Effector memory CD4-positive, alpha-beta T cell (primary cell): ENCODE measurements at regions not wholly inside any gene's neighbourhood (a gene's known extent, or its start where the extent isn't known, plus 50 kb on each side); places are given as distances from the start of the nearest gene placed in this dataset.

Experiments
- DNase-seq, 3 donors: peaks; one replicate each; pipeline ENCODE4 v3.0.0-alpha.2; 2020
- H3K27ac ChIP-seq: 2 replicates; pipeline ENCODE4 v1.7.0; 2013; ENCODE audit warnings: mild to moderate bottlenecking, low read length, moderate library complexity; ENCODE audit not compliant: insufficient read depth, poor library complexity, severe bottlenecking
- H3K27me3 ChIP-seq: replicated peaks from 2 replicates; pipeline ENCODE4 v1.7.0; 2013; ENCODE audit warnings: mild to moderate bottlenecking, low read length; ENCODE audit not compliant: insufficient read depth, control insufficient read depth, poor library complexity, severe bottlenecking
- H3K36me3 ChIP-seq: 2 replicates; pipeline ENCODE4 v1.7.0; 2013; ENCODE audit warnings: mild to moderate bottlenecking, low read length, moderate library complexity; ENCODE audit not compliant: control insufficient read depth, insufficient read depth
- H3K4me1 ChIP-seq: 2 replicates; pipeline ENCODE4 v1.7.0; 2013; ENCODE audit warnings: low read length, mild to moderate bottlenecking; ENCODE audit not compliant: control insufficient read depth, insufficient read depth, poor library complexity, severe bottlenecking
- H3K4me3 ChIP-seq: 2 replicates; pipeline ENCODE4 v1.7.0; 2013; ENCODE audit warnings: low read length, low read depth, mild to moderate bottlenecking; ENCODE audit not compliant: insufficient read depth, poor library complexity, severe bottlenecking
- H3K9me3 ChIP-seq: 2 replicates; pipeline ENCODE4 v1.7.0; 2013; ENCODE audit warnings: mild to moderate bottlenecking, low read length, moderate library complexity; ENCODE audit not compliant: control insufficient read depth

GRCh38 chr6:23435798-23436197 is 690.2 kb upstream of the NRSN1 start:
- no peaks in the 10 kb centered on the region for H3K9me3 ChIP-seq
- no peaks in the 10 kb centered on the region for H3K4me1 ChIP-seq
- H3K27me3 ChIP-seq: no peaks in the 10 kb centered on the region
- no peak overlapping the region for H3K27ac ChIP-seq
- DNase-seq: no peak
- no peak overlapping the region for H3K4me3 ChIP-seq
- H3K36me3 ChIP-seq: no peaks in the 10 kb centered on the region

GRCh38 chr6:23441808-23442461 is 684.1 kb upstream of the NRSN1 start:
- no peaks in the 10 kb centered on the region for H3K36me3 ChIP-seq
- DNase-seq: no peak
- H3K9me3 ChIP-seq: no peaks in the 10 kb centered on the region
- H3K27ac ChIP-seq: no peak overlapping the region
- no peaks in the 10 kb centered on the region for H3K4me1 ChIP-seq
- no peak overlapping the region for H3K4me3 ChIP-seq
- H3K27me3 ChIP-seq: no peaks in the 10 kb centered on the region

- no peaks in the 10 kb centered on the region for H3K27me3 ChIP-seq
- no peaks in the 10 kb centered on the region for H3K36me3 ChIP-seq
- no peak for DNase-seq
- no peak overlapping the region for H3K27ac ChIP-seq
- H3K4me3 ChIP-seq: no peak overlapping the region
- H3K4me1 ChIP-seq: no peaks in the 10 kb centered on the region
- H3K9me3 ChIP-seq: no peaks in the 10 kb centered on the region
Measured at GRCh38 chr6:23445157-23445710, 680.8 kb upstream of the NRSN1 start.

GRCh38 chr6:23446469-23446967 is 679.5 kb upstream of the NRSN1 start:
- Histone ChIP-seq H3K9me3 (no peaks in the 10 kb centered on the region), H3K27me3 (no peaks in the 10 kb centered on the region), H3K4me3 (no peak overlapping the region), H3K27ac (no peak overlapping the region), H3K4me1 (no peaks in the 10 kb centered on the region), H3K36me3 (no peaks in the 10 kb centered on the region)
- DNase-seq: no peak

- H3K4me3 ChIP-seq: no peak overlapping the region
- H3K27me3 ChIP-seq: no peaks in the 10 kb centered on the region
- no peak for DNase-seq
- H3K9me3 ChIP-seq: no peaks in the 10 kb centered on the region
- no peaks in the 10 kb centered on the region for H3K36me3 ChIP-seq
- no peak overlapping the region for H3K27ac ChIP-seq
- no peaks in the 10 kb centered on the region for H3K4me1 ChIP-seq
Measured at GRCh38 chr6:23447731-23448130, 678.3 kb upstream of the NRSN1 start.

- no peaks in the 10 kb centered on the region for H3K36me3 ChIP-seq
- no peaks in the 10 kb centered on the region for H3K27me3 ChIP-seq
- H3K27ac ChIP-seq: no peak overlapping the region
- no peaks in the 10 kb centered on the region for H3K9me3 ChIP-seq
- no peaks in the 10 kb centered on the region for H3K4me1 ChIP-seq
- no peak for DNase-seq
- H3K4me3 ChIP-seq: no peak overlapping the region
Measured at GRCh38 chr6:23448281-23448680, 677.7 kb upstream of the NRSN1 start.

GRCh38 chr6:23454080-23454976 is 671.7 kb upstream of the NRSN1 start:
- Histone ChIP-seq H3K27ac (no peak overlapping the region), H3K4me3 (no peak overlapping the region), H3K4me1 (no peaks in the 10 kb centered on the region), H3K9me3 (no peaks in the 10 kb centered on the region), H3K36me3 (no peaks in the 10 kb centered on the region), H3K27me3 (no peaks in the 10 kb centered on the region)
- DNase-seq: no peak

- no peaks in the 10 kb centered on the region for H3K4me1 ChIP-seq
- no peak overlapping the region for H3K4me3 ChIP-seq
- H3K36me3 ChIP-seq: no peaks in the 10 kb centered on the region
- no peak overlapping the region for H3K27ac ChIP-seq
- no peaks in the 10 kb centered on the region for H3K27me3 ChIP-seq
- H3K9me3 ChIP-seq: no peaks in the 10 kb centered on the region
- no peak for DNase-seq
Measured at GRCh38 chr6:23455754-23456153, 670.3 kb upstream of the NRSN1 start.

- Histone ChIP-seq H3K4me3 (no peak overlapping the region), H3K27ac (no peak overlapping the region), H3K27me3 (no peaks in the 10 kb centered on the region), H3K4me1 (no peaks in the 10 kb centered on the region), H3K36me3 (no peaks in the 10 kb centered on the region), H3K9me3 (no peaks in the 10 kb centered on the region)
- DNase-seq: no peak
Measured at GRCh38 chr6:23456396-23456795, 669.6 kb upstream of the NRSN1 start.

GRCh38 chr6:23457321-23457720 is 668.7 kb upstream of the NRSN1 start:
- Histone ChIP-seq H3K27ac (no peak overlapping the region), H3K36me3 (no peaks in the 10 kb centered on the region), H3K4me3 (no peak overlapping the region), H3K4me1 (no peaks in the 10 kb centered on the region), H3K27me3 (no peaks in the 10 kb centered on the region), H3K9me3 (no peaks in the 10 kb centered on the region)
- no peak for DNase-seq
